HEK293T (cell line): ENCODE measurements at regions not wholly inside any gene's neighbourhood (a gene's known extent, or its start where the extent isn't known, plus 50 kb on each side); places are given as distances from the start of the nearest gene placed in this dataset.

Experiments used
- BHLHE40 ChIP-seq: fragments of 450-650 bp; IDR thresholded peaks from 2 replicates; pipeline ENCODE4 v1.6.1; 2016; ENCODE audit warnings: mild to moderate bottlenecking, moderate library complexity, borderline replicate concordance
- CTBP1 ChIP-seq: fragments of 450-650 bp; IDR thresholded peaks from 2 replicates; pipeline ENCODE4 v1.6.1; 2016; ENCODE audit warnings: borderline replicate concordance
- ELF4 ChIP-seq: fragments of 450-650 bp; IDR thresholded peaks from 2 replicates; pipeline ENCODE4 v1.6.1; 2017; ENCODE audit warnings: antibody characterized with exemption
- FOXK2 ChIP-seq: fragments of 450-650 bp; IDR thresholded peaks from 2 replicates; pipeline ENCODE4 v1.6.1; 2016; ENCODE audit warnings: mild to moderate bottlenecking
- FOXM1 ChIP-seq: fragments of 450-650 bp; IDR thresholded peaks from 2 replicates; pipeline ENCODE4 v1.6.1; 2017; ENCODE audit warnings: mild to moderate bottlenecking, borderline replicate concordance
- HDGF ChIP-seq: fragments of 450-650 bp; IDR thresholded peaks from 2 replicates; pipeline ENCODE4 v1.6.1; 2017; ENCODE audit warnings: antibody characterized with exemption, borderline replicate concordance
- L3MBTL2 ChIP-seq: fragments of 450-650 bp; conservative IDR thresholded peaks from 2 replicates; pipeline ENCODE4 v1.6.1; 2016; ENCODE audit warnings: mild to moderate bottlenecking
- LEF1 ChIP-seq: fragments of 450-650 bp; IDR thresholded peaks from 2 replicates; pipeline ENCODE4 v1.6.1; 2017; ENCODE audit warnings: mild to moderate bottlenecking, borderline replicate concordance
- NFRKB ChIP-seq: fragments of 450-650 bp; IDR thresholded peaks from 2 replicates; pipeline ENCODE4 v1.6.1; 2016; ENCODE audit warnings: mild to moderate bottlenecking, moderate library complexity
- SP1 ChIP-seq: fragments of 450-650 bp; IDR thresholded peaks from 2 replicates; pipeline ENCODE4 v1.6.1; 2017
- SUZ12 ChIP-seq: fragments of 450-650 bp; IDR thresholded peaks from 2 replicates; pipeline ENCODE4 v1.6.1; 2016; ENCODE audit warnings: mild to moderate bottlenecking
- TARDBP ChIP-seq: fragments of 450-650 bp; IDR thresholded peaks from 2 replicates; pipeline ENCODE4 v1.6.1; 2016
- ZNF384 ChIP-seq: fragments of 450-650 bp; IDR thresholded peaks from 2 replicates; pipeline ENCODE4 v1.6.1; 2016

GRCh38 chr5:163609910-163610309 lies 104.5 kb downstream of the MAT2B start:
- TF ChIP-seq L3MBTL2, result no peak
- no peak for TF ChIP-seq ZNF384
- TF ChIP-seq TARDBP, result no peak
- TF ChIP-seq SUZ12, result no peak
- TF ChIP-seq LEF1, result no peak
- no peak for TF ChIP-seq SP1
- no peak for TF ChIP-seq HDGF
- no peak for TF ChIP-seq CTBP1
- TF ChIP-seq BHLHE40, result no peak
- TF ChIP-seq FOXM1, result no peak
- no peak for TF ChIP-seq NFRKB
- TF ChIP-seq FOXK2, result no peak
- TF ChIP-seq ELF4, result no peak
